LNCAP (cell line): ENCODE measurements at regions not wholly inside any gene's neighbourhood (a gene's known extent, or its start where the extent isn't known, plus 50 kb on each side); places are given as distances from the start of the nearest gene placed in this dataset.

ENCODE experiments used
- CTCF ChIP-seq: fragments of 450-650 bp; IDR thresholded peaks from 2 replicates; pipeline ENCODE4 v1.5.1; 2017; ENCODE audit warnings: mild to moderate bottlenecking

GRCh38 chr21:23789864-23790263, 1817.4 kb downstream of the MRPL39 start:
- no peak for TF ChIP-seq CTCF

- TF ChIP-seq CTCF, result no peak
Measured at GRCh38 chr21:23780326-23780725, 1827.0 kb downstream of the MRPL39 start.

GRCh38 chr21:23743821-23744220, 1863.5 kb downstream of the MRPL39 start:
- TF ChIP-seq CTCF, result no peak

GRCh38 chr21:23740463-23740862, 1866.8 kb downstream of the MRPL39 start:
- TF ChIP-seq CTCF, result 0 out of 2 replicates have a peak, but pooled peaks have one; percentile 22

- no peak for TF ChIP-seq CTCF
Measured at GRCh38 chr21:23732776-23733175, 1874.5 kb downstream of the MRPL39 start.

GRCh38 chr21:23729331-23729730, 1878.0 kb downstream of the MRPL39 start:
- no peak for TF ChIP-seq CTCF

GRCh38 chr21:23725576-23725975, 1881.7 kb downstream of the MRPL39 start:
- no peak for TF ChIP-seq CTCF

- TF ChIP-seq CTCF, result no peak
Measured at GRCh38 chr21:23718446-23719285, 1888.6 kb downstream of the MRPL39 start.
